Naive thymus-derived CD4-positive, alpha-beta T cell (primary cell): ENCODE measurements at regions not wholly inside any gene's neighbourhood (a gene's known extent, or its start where the extent isn't known, plus 50 kb on each side); places are given as distances from the start of the nearest gene placed in this dataset.

Experiments used
- ATAC-seq: fragments of 150-1000 bp; cut with Tn5 transposase; 2 replicates; pipeline ENCODE4 v1.10.0; 2021; ENCODE audit warnings: mild to moderate bottlenecking, moderate library complexity
- CTCF ChIA-PET: fragments of 350-600 bp; sonication (Branson Sonifier 250); formaldehyde crosslinking; loops from one replicate; lab custom pipeline; 2021; ENCODE audit warnings: antibody characterized with exemption; lab: Charles Lee
- POLR2A ChIA-PET: fragments of 350-600 bp; sonication (Branson Sonifier 250); formaldehyde crosslinking; loops from one replicate; lab custom pipeline; 2021; ENCODE audit warnings: antibody characterized with exemption, inconsistent platforms; lab: Charles Lee
- DNase-seq, 9 donors: peaks; one replicate each; pipeline versions ENCODE4 v3.0.0 to v3.0.0-alpha.2; 2020 to 2022; ENCODE audit warnings: mixed read lengths in 1 of 9
- H3K27ac ChIP-seq: one replicate; pipeline ENCODE4 v1.7.0; 2013; ENCODE audit warnings: mild to moderate bottlenecking, low read depth, low read length, moderate library complexity
- H3K27me3 ChIP-seq, 2 donors: one replicate each; pipeline ENCODE4 v1.7.0; 2013; ENCODE audit warnings: low read length in 2 of 2, mild to moderate bottlenecking in 2 of 2, moderate library complexity in 2 of 2; ENCODE audit not compliant: control insufficient read depth in 2 of 2, insufficient read depth in 2 of 2
- H3K36me3 ChIP-seq, 3 experiments: 1 replicate in 2 of 3; 2 replicates in 1 of 3; pipeline ENCODE4 v1.7.0; 2013; ENCODE audit warnings: low read length in 3 of 3, mild to moderate bottlenecking in 3 of 3, moderate library complexity in 1 of 3; ENCODE audit not compliant: insufficient read depth in 3 of 3, control insufficient read depth in 2 of 3
- H3K4me1 ChIP-seq, 2 donors: one replicate each; pipeline ENCODE4 v1.7.0; 2013; ENCODE audit warnings: low read length in 2 of 2, mild to moderate bottlenecking in 2 of 2, moderate library complexity in 1 of 2; ENCODE audit not compliant: control insufficient read depth in 2 of 2, insufficient read depth in 2 of 2
- H3K4me3 ChIP-seq: 2 replicates; pipeline ENCODE4 v1.7.0; 2013; ENCODE audit warnings: mild to moderate bottlenecking, low read length
- H3K9me3 ChIP-seq, 3 experiments: 1 replicate in 2 of 3; 2 replicates in 1 of 3; pipeline ENCODE4 v1.7.0; 2013; ENCODE audit warnings: low read length in 3 of 3; ENCODE audit not compliant: control insufficient read depth in 2 of 3
- H3K27ac Mint-ChIP-seq, 9 donors: one replicate each; pipeline ENCODE4 v1.8.0; 2020 to 2022; ENCODE audit warnings: mixed read lengths in 9 of 9, mild to moderate bottlenecking in 8 of 9, moderate library complexity in 5 of 9, inconsistent platforms in 2 of 9
- H3K27me3 Mint-ChIP-seq, 5 donors: one replicate each; pipeline ENCODE4 v1.8.0; 2021 to 2022; ENCODE audit warnings: mixed read lengths in 5 of 5, mild to moderate bottlenecking in 1 of 5
- H3K36me3 Mint-ChIP-seq, 5 donors: one replicate each; pipeline ENCODE4 v1.8.0; 2020 to 2022; ENCODE audit warnings: mixed read lengths in 5 of 5, mild to moderate bottlenecking in 3 of 5, inconsistent platforms in 1 of 5
- H3K4me1 Mint-ChIP-seq, 7 donors: one replicate each; pipeline ENCODE4 v1.8.0; 2020 to 2022; ENCODE audit warnings: mixed read lengths in 7 of 7, mild to moderate bottlenecking in 3 of 7, inconsistent platforms in 1 of 7
- H3K4me3 Mint-ChIP-seq, 10 donors: one replicate each; pipeline ENCODE4 v1.8.0; 2020 to 2022; ENCODE audit warnings: mild to moderate bottlenecking in 10 of 10, mixed read lengths in 10 of 10, moderate library complexity in 6 of 10, inconsistent platforms in 2 of 10
- H3K9me3 Mint-ChIP-seq, 11 donors: one replicate each; pipeline ENCODE4 v1.8.0; 2020 to 2022; ENCODE audit warnings: mixed read lengths in 11 of 11, mild to moderate bottlenecking in 4 of 11, inconsistent platforms in 1 of 11, moderate library complexity in 1 of 11
- intact Hi-C, 2 donors: fragments of 100-400 bp; cut with micrococcal nuclease; formaldehyde crosslinking; loops; one replicate each; pipeline ENCODE4 v1.15.1; 2023

- Mint-ChIP-seq H3K4me1 (no peaks in the 10 kb centered on the region), H3K4me3 (no peak overlapping the region), H3K27me3 (no peaks in the 10 kb centered on the region), H3K36me3 (no peaks in the 10 kb centered on the region), H3K27ac (no peak overlapping the region), H3K9me3 (peaks cover 0 to 11% (median 3%) of the 10 kb centered on the region in 11 donors)
- H3K4me1 ChIP-seq, result no peaks in the 10 kb centered on the region
- ChIA-PET CTCF (no interaction called here), POLR2A (no interaction called here)
- no peak overlapping the region for H3K4me3 ChIP-seq
- no peaks in the 10 kb centered on the region for H3K9me3 ChIP-seq
- no peaks in the 10 kb centered on the region for H3K36me3 ChIP-seq
- ATAC-seq (no peak), DNase-seq (no peak)
- intact Hi-C loops, result no loop called here
- H3K27ac ChIP-seq, result no peak overlapping the region
- no peaks in the 10 kb centered on the region for H3K27me3 ChIP-seq
These were observed 2472.9 kb downstream of the PCDH7 start for GRCh38 chr4:33193109-33193508.

GRCh38 chr4:33200377-33200776 lies 2480.2 kb downstream of the PCDH7 start:
- ChIA-PET POLR2A (no interaction called here), CTCF (no interaction called here)
- no peak overlapping the region for H3K4me3 Mint-ChIP-seq
- intact Hi-C loops, result no loop called here
- ATAC-seq (no peak), DNase-seq (no peak)
- no peaks in the 10 kb centered on the region for H3K4me1 Mint-ChIP-seq
- Histone ChIP-seq H3K9me3 (peaks cover 0 to 10% (median 0%) of the 10 kb centered on the region in 3 experiments), H3K4me1 (no peaks in the 10 kb centered on the region), H3K4me3 (no peak overlapping the region), H3K27me3 (no peaks in the 10 kb centered on the region), H3K27ac (no peak overlapping the region), H3K36me3 (no peaks in the 10 kb centered on the region)
- no peak overlapping the region for H3K27ac Mint-ChIP-seq
- H3K27me3 Mint-ChIP-seq, result no peaks in the 10 kb centered on the region
- H3K9me3 Mint-ChIP-seq, result peaks cover 0 to 25% (median 7%) of the 10 kb centered on the region in 11 donors
- peaks cover 0 to 4% (median 0%) of the 10 kb centered on the region in 5 donors for H3K36me3 Mint-ChIP-seq

- Histone ChIP-seq H3K27me3 (no peaks in the 10 kb centered on the region), H3K27ac (no peak overlapping the region), H3K36me3 (no peaks in the 10 kb centered on the region), H3K4me3 (no peak overlapping the region), H3K4me1 (no peaks in the 10 kb centered on the region), H3K9me3 (no peaks in the 10 kb centered on the region)
- no peaks in the 10 kb centered on the region for H3K4me1 Mint-ChIP-seq
- no peaks in the 10 kb centered on the region for H3K36me3 Mint-ChIP-seq
- peaks cover 0 to 25% (median 5%) of the 10 kb centered on the region in 11 donors for H3K9me3 Mint-ChIP-seq
- no peak overlapping the region for H3K4me3 Mint-ChIP-seq
- ChIA-PET CTCF (no interaction called here), POLR2A (no interaction called here)
- no peak for DNase-seq
- H3K27me3 Mint-ChIP-seq, result no peaks in the 10 kb centered on the region
- no peak overlapping the region for H3K27ac Mint-ChIP-seq
- intact Hi-C loops, result no loop called here
- ATAC-seq, result no peak
These were observed 2498.1 kb downstream of the PCDH7 start for GRCh38 chr4:33218238-33218637.

- Mint-ChIP-seq H3K9me3 (peaks cover 0 to 31% (median 7%) of the 10 kb centered on the region in 11 donors), H3K4me3 (no peak overlapping the region), H3K36me3 (no peaks in the 10 kb centered on the region), H3K27me3 (no peaks in the 10 kb centered on the region), H3K27ac (no peak overlapping the region), H3K4me1 (no peaks in the 10 kb centered on the region)
- H3K36me3 ChIP-seq, result no peaks in the 10 kb centered on the region
- H3K27ac ChIP-seq, result no peak overlapping the region
- DNase-seq (no peak), ATAC-seq (no peak)
- H3K9me3 ChIP-seq, result no peaks in the 10 kb centered on the region
- intact Hi-C loops, result no loop called here
- H3K4me3 ChIP-seq, result no peak overlapping the region
- no peaks in the 10 kb centered on the region for H3K27me3 ChIP-seq
- POLR2A ChIA-PET, result no interaction called here
- CTCF ChIA-PET, result no interaction called here
- no peaks in the 10 kb centered on the region for H3K4me1 ChIP-seq
These were observed 2506.0 kb downstream of the PCDH7 start for GRCh38 chr4:33226133-33226532.

DNA sequence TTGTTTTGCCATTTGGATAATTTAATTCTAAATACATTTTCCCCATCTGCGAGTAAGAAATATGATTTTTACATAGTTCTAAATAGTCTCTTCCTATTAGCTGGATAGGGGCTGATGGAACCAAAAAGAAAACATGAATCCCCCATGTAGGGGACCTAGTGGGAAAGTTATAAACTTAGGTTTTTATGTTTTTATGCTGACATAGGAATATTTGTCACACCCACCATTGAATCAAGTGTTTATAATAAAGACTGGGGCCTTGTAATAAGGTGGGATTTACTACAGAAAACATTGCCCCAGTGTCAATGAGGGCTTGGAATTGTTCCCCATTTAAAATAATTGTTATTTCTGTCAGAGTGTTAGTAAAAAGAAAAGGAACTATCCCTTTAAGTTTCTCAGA lies 2506.6 kb downstream of the PCDH7 start:
- Mint-ChIP-seq H3K27ac (no peak overlapping the region), H3K27me3 (no peaks in the 10 kb centered on the region), H3K9me3 (peaks cover 0 to 27% (median 8%) of the 10 kb centered on the region in 11 donors), H3K4me3 (no peak overlapping the region), H3K4me1 (no peaks in the 10 kb centered on the region), H3K36me3 (no peaks in the 10 kb centered on the region)
- intact Hi-C loops, result no loop called here
- no peaks in the 10 kb centered on the region for H3K4me1 ChIP-seq
- H3K27ac ChIP-seq, result no peak overlapping the region
- ChIA-PET POLR2A (no interaction called here), CTCF (no interaction called here)
- DNase-seq, result no peak
- H3K4me3 ChIP-seq, result no peak overlapping the region
- no peaks in the 10 kb centered on the region for H3K27me3 ChIP-seq
- no peak for ATAC-seq
- H3K36me3 ChIP-seq, result no peaks in the 10 kb centered on the region
- H3K9me3 ChIP-seq, result no peaks in the 10 kb centered on the region

DNA sequence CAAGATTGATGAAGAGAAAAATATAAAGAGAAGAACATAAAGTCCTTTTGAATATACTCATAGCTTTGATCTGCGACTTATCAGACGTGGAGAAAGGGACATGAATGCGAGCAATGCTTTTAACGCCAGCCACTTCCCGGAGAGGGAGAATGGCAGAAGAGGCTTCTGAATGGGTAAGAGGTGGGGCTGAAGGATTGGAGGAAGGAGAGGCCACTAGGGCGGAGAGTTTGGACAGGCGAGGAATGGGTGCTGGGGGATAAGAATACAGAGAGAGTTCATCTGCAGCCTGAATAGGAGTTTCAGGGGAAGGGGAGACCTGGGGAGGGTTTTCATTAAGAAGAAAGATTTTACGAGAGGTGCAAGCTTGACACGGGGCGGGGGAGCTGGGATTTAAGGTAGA lies 2534.9 kb downstream of the PCDH7 start:
- Histone ChIP-seq H3K27ac (no peak overlapping the region), H3K4me3 (no peak overlapping the region), H3K4me1 (no peaks in the 10 kb centered on the region), H3K36me3 (no peaks in the 10 kb centered on the region), H3K9me3 (no peaks in the 10 kb centered on the region), H3K27me3 (no peaks in the 10 kb centered on the region)
- H3K4me1 Mint-ChIP-seq, result no peaks in the 10 kb centered on the region
- H3K4me3 Mint-ChIP-seq, result no peak overlapping the region
- DNase-seq, result no peak
- no peaks in the 10 kb centered on the region for H3K36me3 Mint-ChIP-seq
- H3K27me3 Mint-ChIP-seq, result no peaks in the 10 kb centered on the region
- H3K9me3 Mint-ChIP-seq, result peaks cover 2 to 16% (median 7%) of the 10 kb centered on the region in 11 donors
- no peak overlapping the region for H3K27ac Mint-ChIP-seq
- intact Hi-C loops, result no loop called here
- POLR2A ChIA-PET, result no interaction called here
- CTCF ChIA-PET, result no interaction called here
- ATAC-seq, result no peak

DNA sequence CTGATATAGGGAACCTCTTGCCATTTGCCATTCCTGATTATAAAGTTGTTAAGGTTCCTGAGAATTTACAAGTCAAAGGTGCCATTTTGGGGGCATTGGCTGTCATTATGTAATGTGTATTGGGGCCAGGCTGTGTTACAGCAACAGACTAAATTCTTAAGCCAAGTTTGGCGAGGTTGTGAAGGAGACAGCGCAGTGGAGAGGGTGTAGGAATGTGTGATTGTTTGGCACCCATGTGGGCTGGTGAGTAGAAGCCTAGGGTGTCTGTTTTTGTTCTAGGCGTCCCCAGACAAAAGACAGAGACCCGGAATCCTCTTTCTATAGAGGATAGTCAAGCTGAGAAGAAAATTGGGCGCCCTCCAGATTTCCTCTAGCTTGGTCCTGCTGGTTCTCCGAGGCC lies 2535.3 kb downstream of the PCDH7 start:
- Histone ChIP-seq H3K36me3 (no peaks in the 10 kb centered on the region), H3K27me3 (no peaks in the 10 kb centered on the region), H3K4me1 (no peaks in the 10 kb centered on the region), H3K9me3 (no peaks in the 10 kb centered on the region), H3K4me3 (no peak overlapping the region), H3K27ac (no peak overlapping the region)
- peaks cover 0 to 16% (median 5%) of the 10 kb centered on the region in 11 donors for H3K9me3 Mint-ChIP-seq
- DNase-seq (no peak), ATAC-seq (no peak)
- no peaks in the 10 kb centered on the region for H3K4me1 Mint-ChIP-seq
- H3K4me3 Mint-ChIP-seq, result no peak overlapping the region
- H3K36me3 Mint-ChIP-seq, result no peaks in the 10 kb centered on the region
- intact Hi-C loops, result no loop called here
- POLR2A ChIA-PET, result no interaction called here
- H3K27ac Mint-ChIP-seq, result no peak overlapping the region
- CTCF ChIA-PET, result no interaction called here
- H3K27me3 Mint-ChIP-seq, result no peaks in the 10 kb centered on the region
